ENCODE measurements at regions not wholly inside any gene's neighbourhood (a gene's known extent, or its start where the extent isn't known, plus 50 kb on each side); places are given as distances from the start of the nearest gene placed in this dataset.

DNA sequence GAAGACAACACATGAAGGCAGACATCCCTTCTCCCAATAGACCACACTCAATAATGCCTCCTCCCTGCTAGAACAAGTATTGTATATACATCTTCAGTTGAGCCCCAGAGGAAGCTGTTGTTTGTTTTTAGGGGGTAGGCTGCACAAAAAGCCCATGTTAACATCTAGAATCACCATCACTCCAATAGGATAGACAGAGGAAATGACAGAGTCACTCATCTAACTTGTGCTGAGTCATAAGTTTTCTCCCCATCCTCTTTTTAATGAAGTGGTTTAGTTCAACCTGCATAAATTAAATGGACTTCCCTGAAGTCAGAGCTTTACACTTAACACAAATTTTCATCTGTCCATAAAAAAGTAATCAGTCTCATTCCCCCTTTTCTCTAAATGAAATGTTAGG is 122.9 kb upstream of the SPATA12 start:
- TF ChIP-seq, protein P1, sequence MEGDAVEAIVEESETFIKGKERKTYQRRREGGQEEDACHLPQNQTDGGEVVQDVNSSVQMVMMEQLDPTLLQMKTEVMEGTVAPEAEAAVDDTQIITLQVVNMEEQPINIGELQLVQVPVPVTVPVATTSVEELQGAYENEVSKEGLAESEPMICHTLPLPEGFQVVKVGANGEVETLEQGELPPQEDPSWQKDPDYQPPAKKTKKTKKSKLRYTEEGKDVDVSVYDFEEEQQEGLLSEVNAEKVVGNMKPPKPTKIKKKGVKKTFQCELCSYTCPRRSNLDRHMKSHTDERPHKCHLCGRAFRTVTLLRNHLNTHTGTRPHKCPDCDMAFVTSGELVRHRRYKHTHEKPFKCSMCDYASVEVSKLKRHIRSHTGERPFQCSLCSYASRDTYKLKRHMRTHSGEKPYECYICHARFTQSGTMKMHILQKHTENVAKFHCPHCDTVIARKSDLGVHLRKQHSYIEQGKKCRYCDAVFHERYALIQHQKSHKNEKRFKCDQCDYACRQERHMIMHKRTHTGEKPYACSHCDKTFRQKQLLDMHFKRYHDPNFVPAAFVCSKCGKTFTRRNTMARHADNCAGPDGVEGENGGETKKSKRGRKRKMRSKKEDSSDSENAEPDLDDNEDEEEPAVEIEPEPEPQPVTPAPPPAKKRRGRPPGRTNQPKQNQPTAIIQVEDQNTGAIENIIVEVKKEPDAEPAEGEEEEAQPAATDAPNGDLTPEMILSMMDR (IDR thresholded peaks at IDR 0.05; ENCODE audit: low read depth, low read length): no peak
- TF ChIP-seq, protein P2, sequence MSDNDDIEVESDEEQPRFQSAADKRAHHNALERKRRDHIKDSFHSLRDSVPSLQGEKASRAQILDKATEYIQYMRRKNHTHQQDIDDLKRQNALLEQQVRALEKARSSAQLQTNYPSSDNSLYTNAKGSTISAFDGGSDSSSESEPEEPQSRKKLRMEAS (IDR thresholded peaks at IDR 0.05; ENCODE audit: low read depth, low read length): no peak
- TF ChIP-seq POLR2A (IDR thresholded peaks at IDR 0.05; ENCODE audit: extremely low read depth, insufficient read length) (no peak), MYC (IDR thresholded peaks at IDR 0.05; ENCODE audit: low read depth, low read length) (no peak)

Measured in NB4 (cell line).